NB4 (cell line): ENCODE measurements at regions not wholly inside any gene's neighbourhood (a gene's known extent, or its start where the extent isn't known, plus 50 kb on each side); places are given as distances from the start of the nearest gene placed in this dataset.

Experiments used
- DNase-seq: peaks from one replicate; pipeline ENCODE4 v3.0.0; 2010; ENCODE audit warnings: low read depth
- H3K4me3 ChIP-seq: one replicate; pipeline ENCODE4 v1.5.1; 2011; ENCODE audit warnings: mild to moderate bottlenecking, low read depth, low read length, moderate library complexity
- MYC ChIP-seq: IDR thresholded peaks from 2 replicates; pipeline ENCODE4 v1.6.1; 2011; ENCODE audit warnings: low read depth, low read length
- POLR2A ChIP-seq: IDR thresholded peaks from 2 replicates; pipeline ENCODE4 v1.6.1; 2011; ENCODE audit warnings: mild to moderate bottlenecking; ENCODE audit not compliant: insufficient read length; ENCODE audit errors: extremely low read depth
- TF ChIP-seq, protein P1 (sequence below): IDR thresholded peaks from 2 replicates; pipeline ENCODE4 v1.6.1; 2011; ENCODE audit warnings: low read depth, low read length
- TF ChIP-seq, protein P2 (sequence below): IDR thresholded peaks from one replicate; pipeline ENCODE4 v1.5.1; 2012; ENCODE audit warnings: low read depth, low read length

DNA sequence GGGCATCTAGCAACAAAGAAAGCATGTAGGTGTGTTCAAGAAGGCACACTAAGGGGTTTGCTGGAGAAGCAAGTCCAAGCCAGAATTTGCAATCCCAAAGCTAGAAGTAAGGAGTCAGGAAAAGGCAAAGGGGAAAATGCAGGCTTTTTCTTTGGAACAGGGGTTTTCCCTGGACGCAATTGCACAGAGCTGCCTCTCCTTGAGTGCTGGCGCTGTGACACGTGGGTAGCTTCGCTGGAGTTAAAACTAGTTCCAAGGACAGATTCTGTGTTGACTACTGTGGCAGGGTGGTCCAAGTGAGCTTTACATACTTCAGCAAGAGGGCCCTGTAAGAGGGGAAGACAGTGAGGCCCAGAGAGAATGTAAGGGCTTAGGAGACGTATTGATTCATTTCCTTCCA lies 277.1 kb downstream of the ADGRA3 start:
- no peak overlapping the region for H3K4me3 ChIP-seq
- TF ChIP-seq, protein P1, sequence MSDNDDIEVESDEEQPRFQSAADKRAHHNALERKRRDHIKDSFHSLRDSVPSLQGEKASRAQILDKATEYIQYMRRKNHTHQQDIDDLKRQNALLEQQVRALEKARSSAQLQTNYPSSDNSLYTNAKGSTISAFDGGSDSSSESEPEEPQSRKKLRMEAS = no peak
- TF ChIP-seq, protein P2, sequence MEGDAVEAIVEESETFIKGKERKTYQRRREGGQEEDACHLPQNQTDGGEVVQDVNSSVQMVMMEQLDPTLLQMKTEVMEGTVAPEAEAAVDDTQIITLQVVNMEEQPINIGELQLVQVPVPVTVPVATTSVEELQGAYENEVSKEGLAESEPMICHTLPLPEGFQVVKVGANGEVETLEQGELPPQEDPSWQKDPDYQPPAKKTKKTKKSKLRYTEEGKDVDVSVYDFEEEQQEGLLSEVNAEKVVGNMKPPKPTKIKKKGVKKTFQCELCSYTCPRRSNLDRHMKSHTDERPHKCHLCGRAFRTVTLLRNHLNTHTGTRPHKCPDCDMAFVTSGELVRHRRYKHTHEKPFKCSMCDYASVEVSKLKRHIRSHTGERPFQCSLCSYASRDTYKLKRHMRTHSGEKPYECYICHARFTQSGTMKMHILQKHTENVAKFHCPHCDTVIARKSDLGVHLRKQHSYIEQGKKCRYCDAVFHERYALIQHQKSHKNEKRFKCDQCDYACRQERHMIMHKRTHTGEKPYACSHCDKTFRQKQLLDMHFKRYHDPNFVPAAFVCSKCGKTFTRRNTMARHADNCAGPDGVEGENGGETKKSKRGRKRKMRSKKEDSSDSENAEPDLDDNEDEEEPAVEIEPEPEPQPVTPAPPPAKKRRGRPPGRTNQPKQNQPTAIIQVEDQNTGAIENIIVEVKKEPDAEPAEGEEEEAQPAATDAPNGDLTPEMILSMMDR = peak; percentile 32
- DNase-seq = no peak

DNA sequence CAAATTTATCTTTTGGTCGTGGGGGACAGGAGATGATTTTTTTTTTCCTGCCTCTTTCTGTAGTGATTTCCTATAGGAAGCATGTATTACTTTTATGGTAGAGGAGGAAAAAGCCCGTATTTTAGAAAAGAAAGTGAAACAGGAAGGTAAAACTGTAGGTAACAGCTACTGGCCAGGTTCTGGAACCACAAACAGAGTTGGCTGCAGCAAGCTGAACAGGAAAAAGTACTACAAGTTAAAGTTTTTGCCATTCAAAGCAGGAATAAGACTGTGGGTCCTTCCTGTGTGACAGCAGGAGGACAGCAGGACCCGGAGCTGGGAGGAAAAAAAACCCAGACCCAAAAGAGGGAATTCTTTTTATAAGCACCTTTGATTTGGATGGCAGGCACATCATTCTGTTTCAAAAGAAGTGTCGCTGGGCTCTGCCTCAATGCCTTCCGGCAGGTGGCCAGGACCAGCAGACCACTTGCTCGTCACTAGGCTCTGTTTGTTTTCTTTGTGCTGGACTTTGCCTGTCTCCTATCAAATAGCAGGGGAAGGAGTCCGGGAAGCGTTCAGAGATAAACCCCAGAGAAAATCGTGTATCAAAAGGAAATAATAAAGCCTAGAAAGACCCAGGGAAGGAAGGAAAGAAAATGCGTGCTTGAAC lies 277.9 kb downstream of the ADGRA3 start:
- H3K4me3 ChIP-seq = no peak overlapping the region
- DNase-seq = no peak

DNA sequence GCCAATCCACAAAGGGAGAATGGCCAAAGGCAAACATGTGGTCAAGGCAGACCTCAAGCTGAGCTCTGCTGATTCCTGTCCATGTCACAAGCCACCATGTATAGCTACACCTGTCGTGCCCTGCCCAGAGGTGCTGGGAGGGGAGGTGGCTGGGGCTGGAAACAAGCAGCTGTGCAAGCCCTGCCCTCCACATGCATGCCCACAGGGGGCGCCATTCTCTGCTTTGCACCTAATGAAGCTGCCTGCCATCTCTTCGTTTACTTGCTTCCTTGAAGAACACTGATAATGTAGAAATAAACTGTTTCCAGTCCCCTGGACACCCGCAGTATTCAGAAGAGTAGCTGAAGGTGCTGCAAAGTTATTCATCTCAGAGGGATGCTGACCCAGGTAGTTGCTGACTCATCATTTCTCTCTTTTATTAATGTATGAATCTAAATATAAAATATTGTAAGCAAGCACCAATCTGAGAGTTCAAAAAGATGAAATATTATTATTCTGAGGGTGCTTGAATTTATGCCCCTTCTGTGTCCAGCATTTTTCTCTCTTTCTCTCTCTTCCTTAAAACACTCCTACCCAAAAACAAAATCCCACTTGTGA lies 278.6 kb downstream of the ADGRA3 start:
- no peak overlapping the region for H3K4me3 ChIP-seq
- DNase-seq = peak; percentile 51
- TF ChIP-seq, protein P1 = no peak
- TF ChIP-seq, protein P2 = peak; percentile 81
- no peak for TF ChIP-seq POLR2A

More for the DNA sequence above, 277.9 kb downstream of the ADGRA3 start:
- TF ChIP-seq, protein P2 = no peak
- TF ChIP-seq, protein P1 = no peak
- TF ChIP-seq MYC (no peak), POLR2A (no peak)

DNA sequence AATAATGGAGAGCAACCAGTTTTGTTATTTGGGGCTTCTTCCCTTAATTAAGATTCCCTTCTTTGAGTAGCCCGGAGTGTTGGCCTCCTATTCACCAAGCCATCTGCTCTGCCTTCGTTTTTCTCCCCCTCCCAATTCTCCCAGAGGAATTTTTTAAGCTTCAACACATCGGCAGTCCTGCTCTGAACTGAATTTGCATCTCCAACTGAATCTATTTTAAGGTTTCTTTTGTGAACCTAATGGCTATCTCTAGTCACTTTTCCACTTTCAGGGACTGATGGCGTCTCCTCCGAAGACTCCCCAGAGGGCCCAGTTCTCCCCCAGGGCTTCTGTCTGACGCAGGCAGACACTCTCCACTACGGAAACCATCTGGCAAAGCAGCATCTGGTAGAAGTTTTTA lies 280.2 kb downstream of the ADGRA3 start:
- no peak for DNase-seq
- H3K4me3 ChIP-seq = no peak overlapping the region
- TF ChIP-seq MYC = no peak
- TF ChIP-seq POLR2A = no peak
- TF ChIP-seq, protein P1 = no peak
- TF ChIP-seq, protein P2 = no peak

DNA sequence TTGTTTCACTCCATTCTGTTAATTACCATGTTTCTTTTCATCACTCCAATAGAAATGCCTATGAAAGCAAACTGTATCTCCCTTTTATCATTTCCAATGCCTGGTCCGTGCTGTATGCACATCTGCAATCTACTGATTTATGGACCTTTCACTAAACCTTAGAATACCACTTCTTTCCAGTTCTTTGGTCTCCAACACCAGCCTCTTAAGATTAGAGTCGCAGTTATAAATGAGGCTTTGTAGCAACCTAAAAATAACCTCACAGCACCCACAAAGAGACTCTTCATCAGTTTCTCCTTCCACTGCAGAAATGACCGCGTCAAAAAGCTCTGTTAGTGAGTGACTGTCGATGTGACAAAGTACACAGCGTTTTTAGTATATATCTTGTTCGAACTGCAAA lies 282.6 kb downstream of the ADGRA3 start:
- TF ChIP-seq, protein P1 = no peak
- no peak overlapping the region for H3K4me3 ChIP-seq
- DNase-seq = no peak

DNA sequence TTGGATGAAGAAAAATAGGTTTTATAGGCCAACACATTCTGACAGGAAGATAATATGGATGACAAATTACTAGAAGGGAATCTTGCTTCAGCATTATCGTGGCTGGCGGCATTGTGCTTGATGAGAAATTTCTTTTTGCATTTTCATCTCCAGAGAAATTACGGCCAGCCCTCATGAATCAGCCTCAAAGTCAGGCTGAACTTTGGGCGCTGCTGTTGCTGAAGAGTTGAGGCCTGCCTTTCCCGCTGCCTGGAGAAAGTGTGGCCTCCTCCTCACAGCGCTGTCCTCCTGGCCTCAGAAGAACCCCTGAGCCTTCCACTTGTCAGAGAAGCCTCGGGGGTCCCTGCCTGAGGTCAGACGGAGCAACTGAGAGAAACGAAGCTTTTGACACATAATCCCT lies 272.4 kb upstream of the KCNIP4 start:
- no peak for DNase-seq
- TF ChIP-seq, protein P1 = no peak
- TF ChIP-seq, protein P2 = no peak
- TF ChIP-seq POLR2A (no peak), MYC (no peak)

More for the DNA sequence above, 272.4 kb upstream of the KCNIP4 start:
- H3K4me3 ChIP-seq = no peak overlapping the region
